ENCODE measurements at regions not wholly inside any gene's neighbourhood (a gene's known extent, or its start where the extent isn't known, plus 50 kb on each side); places are given as distances from the start of the nearest gene placed in this dataset.

DNA sequence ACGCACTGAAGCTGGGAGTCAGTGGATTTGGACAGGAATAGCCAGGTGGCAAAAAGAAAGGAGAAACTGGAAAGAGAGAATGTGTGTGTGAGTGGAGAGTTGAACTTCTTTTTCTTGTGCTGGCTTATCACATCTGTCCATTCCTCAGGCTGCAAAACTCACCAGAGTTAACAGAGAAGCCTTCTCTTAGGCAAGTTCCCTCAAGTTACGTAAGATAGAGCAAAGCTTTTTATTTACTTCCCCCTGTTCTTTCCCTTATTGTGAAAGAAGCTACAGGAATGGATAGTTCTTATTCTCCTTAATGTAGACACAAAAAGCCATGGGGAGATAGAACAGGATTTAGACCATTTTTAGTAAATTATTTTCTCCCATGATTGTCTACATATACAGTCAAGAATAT lies 188.6 kb downstream of the BMP2 start:
- Histone ChIP-seq H3K9me3 (ENCODE audit: insufficient read depth, low read depth, low read length) (no peaks in the 10 kb centered on the region; the same call in 1 of the 2 replicates), H3K36me3 (ENCODE audit: insufficient read depth, low read length) (no peaks in the 10 kb centered on the region), H3K27me3 (ENCODE audit: insufficient read depth, low read length) (no peaks in the 10 kb centered on the region), H3K27ac (ENCODE audit: low read depth, low read length) (no peak overlapping the region), H3K4me1 (ENCODE audit: insufficient read depth, low read length) (no peaks in the 10 kb centered on the region), H3K9ac (ENCODE audit: low read depth, low read length) (no peak overlapping the region), H3K4me3 (ENCODE audit: low read length) (no peak overlapping the region)
- over 99% methylated on average over 2 of the region's 2 CpGs for WGBS

DNA sequence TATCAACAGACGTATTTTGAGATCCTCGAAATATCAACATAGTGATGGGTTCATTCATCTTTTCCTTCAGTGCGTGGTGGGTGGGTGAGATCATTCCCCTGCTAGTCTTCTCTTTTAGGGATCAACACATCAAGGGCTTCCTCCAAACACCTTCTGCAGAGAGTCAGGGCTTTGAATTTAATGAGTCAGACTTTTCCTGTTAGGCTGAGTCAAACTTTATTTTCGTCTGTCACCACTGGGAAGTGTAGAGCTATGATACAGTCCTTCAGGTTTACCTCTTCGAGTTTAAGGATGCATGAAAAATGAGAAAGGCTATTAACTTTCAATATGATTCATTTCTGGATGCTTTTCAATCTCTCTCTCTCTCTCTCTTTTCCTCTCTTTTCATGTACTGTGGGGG lies 189.1 kb downstream of the BMP2 start:
- H3K9me3 ChIP-seq (ENCODE audit: insufficient read depth, low read depth, low read length) = no peaks in the 10 kb centered on the region; the same call in 1 of the 2 replicates
- H3K36me3 ChIP-seq (ENCODE audit: insufficient read depth, low read length) = no peaks in the 10 kb centered on the region
- H3K27ac ChIP-seq (ENCODE audit: low read depth, low read length) = no peak overlapping the region
- no peak overlapping the region for H3K4me3 ChIP-seq (ENCODE audit: low read length)
- no peaks in the 10 kb centered on the region for H3K27me3 ChIP-seq (ENCODE audit: insufficient read depth, low read length)
- H3K9ac ChIP-seq (ENCODE audit: low read depth, low read length) = no peak overlapping the region
- H3K4me1 ChIP-seq (ENCODE audit: insufficient read depth, low read length) = no peaks in the 10 kb centered on the region
- WGBS = 77% methylated on average over 3 of the region's 5 CpGs

DNA sequence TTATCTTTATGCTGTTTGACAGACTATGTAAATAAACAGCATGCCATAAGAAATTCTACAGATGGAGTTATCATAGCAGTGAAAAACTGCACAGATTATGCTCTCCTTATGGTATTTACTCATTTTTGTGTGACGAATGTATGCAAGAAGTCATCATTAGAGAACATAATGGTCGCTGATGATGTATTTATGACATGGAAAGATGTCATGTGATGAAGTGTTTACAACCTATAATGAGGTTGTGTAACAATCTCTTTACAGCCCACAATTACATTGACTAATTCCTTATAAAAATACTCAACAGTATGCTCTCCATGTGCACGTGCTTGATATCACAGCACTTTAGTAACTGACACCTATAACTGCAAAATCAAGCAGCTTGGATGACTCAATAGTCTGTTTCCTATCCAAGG lies 192.4 kb downstream of the BMP2 start:
- WGBS = 60% methylated on average over 3 of the region's 3 CpGs
- H3K4me3 ChIP-seq (ENCODE audit: low read length) = no peak overlapping the region

DNA sequence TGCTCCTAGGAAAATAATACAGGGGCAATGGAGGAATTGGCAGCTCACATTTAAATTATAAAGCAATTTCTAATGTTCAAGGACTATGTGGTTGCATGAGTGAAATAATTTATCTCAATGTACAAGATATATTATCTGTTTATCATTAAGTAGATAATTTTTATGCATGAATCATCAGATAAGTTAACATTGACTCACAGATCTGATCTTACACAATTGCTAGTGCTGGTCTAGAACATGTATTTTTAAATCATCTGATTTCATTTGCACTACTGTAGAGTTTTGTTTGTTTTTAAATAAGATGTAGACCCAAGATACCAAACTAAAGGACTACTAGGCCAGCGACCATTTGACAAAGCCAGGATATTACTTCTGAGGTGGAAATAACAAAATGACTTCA lies 199.2 kb downstream of the BMP2 start:
- Histone ChIP-seq H3K4me3 (ENCODE audit: low read length) (no peak overlapping the region), H3K4me1 (ENCODE audit: insufficient read depth, low read length) (no peaks in the 10 kb centered on the region), H3K9me3 (ENCODE audit: insufficient read depth, low read depth, low read length) (no peaks in the 10 kb centered on the region), H3K27me3 (ENCODE audit: insufficient read depth, low read length) (no peaks in the 10 kb centered on the region), H3K9ac (ENCODE audit: low read depth, low read length) (no peak overlapping the region), H3K27ac (ENCODE audit: low read depth, low read length) (no peak overlapping the region), H3K36me3 (ENCODE audit: insufficient read depth, low read length) (no peaks in the 10 kb centered on the region)
- 100% methylated on average over 1 of the region's 1 CpG for WGBS

More for the DNA sequence above, 192.4 kb downstream of the BMP2 start:
- H3K9me3 ChIP-seq (ENCODE audit: insufficient read depth, low read depth, low read length) = no peaks in the 10 kb centered on the region; the same call in 1 of the 2 replicates
- no peak overlapping the region for H3K9ac ChIP-seq (ENCODE audit: low read depth, low read length)
- no peaks in the 10 kb centered on the region for H3K36me3 ChIP-seq (ENCODE audit: insufficient read depth, low read length)
- no peak overlapping the region for H3K27ac ChIP-seq (ENCODE audit: low read depth, low read length)
- no peaks in the 10 kb centered on the region for H3K4me1 ChIP-seq (ENCODE audit: insufficient read depth, low read length)
- no peaks in the 10 kb centered on the region for H3K27me3 ChIP-seq (ENCODE audit: insufficient read depth, low read length)

DNA sequence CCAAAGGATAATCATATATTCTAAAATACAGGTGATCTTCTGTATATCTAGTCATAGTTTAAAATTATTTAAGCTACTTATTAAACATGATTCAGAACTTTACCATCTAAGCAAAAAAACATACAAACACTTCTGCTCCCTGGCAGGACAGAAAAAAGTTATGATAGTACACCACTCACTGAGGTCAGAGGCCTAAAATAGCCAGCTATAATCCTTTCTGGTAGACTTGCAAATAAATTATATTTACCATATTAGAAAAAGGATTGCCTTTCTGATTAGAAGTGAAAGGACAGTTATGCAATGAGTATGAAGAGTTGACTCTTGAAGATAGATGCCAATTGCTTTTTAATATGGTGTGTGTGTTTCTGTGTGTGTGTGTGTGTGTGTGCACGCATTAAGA lies 207.4 kb downstream of the BMP2 start:
- no peaks in the 10 kb centered on the region for H3K4me1 ChIP-seq (ENCODE audit: insufficient read depth, low read length)
- no peak overlapping the region for H3K4me3 ChIP-seq (ENCODE audit: low read length)
- H3K9ac ChIP-seq (ENCODE audit: low read depth, low read length) = no peak overlapping the region
- H3K27me3 ChIP-seq (ENCODE audit: insufficient read depth, low read length) = no peaks in the 10 kb centered on the region
- H3K36me3 ChIP-seq (ENCODE audit: insufficient read depth, low read length) = no peaks in the 10 kb centered on the region
- WGBS = 69% methylated on average over 1 of the region's 1 CpG
- H3K27ac ChIP-seq (ENCODE audit: low read depth, low read length) = no peak overlapping the region
- 0 out of 2 replicates have a peak, but pooled peaks cover 3% of the 10 kb centered on the region for H3K9me3 ChIP-seq (ENCODE audit: insufficient read depth, low read depth, low read length)

DNA sequence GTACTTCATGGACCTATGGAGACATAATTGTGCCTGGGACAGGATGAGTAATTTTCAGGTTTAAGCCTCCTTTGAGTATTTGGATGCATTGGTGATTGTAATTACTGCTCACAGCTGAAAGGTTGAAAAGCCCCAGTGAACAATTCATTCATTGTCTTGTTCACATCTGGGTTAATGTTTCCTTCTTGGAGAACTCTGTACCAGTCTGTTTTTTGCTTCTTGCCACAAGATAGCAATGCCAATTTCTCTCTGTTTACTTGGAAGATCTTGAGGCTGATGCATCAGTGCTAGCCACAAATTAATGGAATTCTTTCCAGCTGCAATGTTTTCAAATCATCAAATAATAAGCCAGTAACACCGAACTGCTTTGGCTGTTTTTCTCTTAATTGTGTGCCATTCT lies 207.8 kb downstream of the BMP2 start:
- H3K4me1 ChIP-seq (ENCODE audit: insufficient read depth, low read length) = no peaks in the 10 kb centered on the region
- H3K9ac ChIP-seq (ENCODE audit: low read depth, low read length) = no peak overlapping the region
- no peak overlapping the region for H3K27ac ChIP-seq (ENCODE audit: low read depth, low read length)
- 0 out of 2 replicates have a peak, but pooled peaks cover 3% of the 10 kb centered on the region for H3K9me3 ChIP-seq (ENCODE audit: insufficient read depth, low read depth, low read length)
- no peak overlapping the region for H3K4me3 ChIP-seq (ENCODE audit: low read length)
- H3K36me3 ChIP-seq (ENCODE audit: insufficient read depth, low read length) = no peaks in the 10 kb centered on the region
- 100% methylated on average over 1 of the region's 1 CpG for WGBS
- H3K27me3 ChIP-seq (ENCODE audit: insufficient read depth, low read length) = no peaks in the 10 kb centered on the region

DNA sequence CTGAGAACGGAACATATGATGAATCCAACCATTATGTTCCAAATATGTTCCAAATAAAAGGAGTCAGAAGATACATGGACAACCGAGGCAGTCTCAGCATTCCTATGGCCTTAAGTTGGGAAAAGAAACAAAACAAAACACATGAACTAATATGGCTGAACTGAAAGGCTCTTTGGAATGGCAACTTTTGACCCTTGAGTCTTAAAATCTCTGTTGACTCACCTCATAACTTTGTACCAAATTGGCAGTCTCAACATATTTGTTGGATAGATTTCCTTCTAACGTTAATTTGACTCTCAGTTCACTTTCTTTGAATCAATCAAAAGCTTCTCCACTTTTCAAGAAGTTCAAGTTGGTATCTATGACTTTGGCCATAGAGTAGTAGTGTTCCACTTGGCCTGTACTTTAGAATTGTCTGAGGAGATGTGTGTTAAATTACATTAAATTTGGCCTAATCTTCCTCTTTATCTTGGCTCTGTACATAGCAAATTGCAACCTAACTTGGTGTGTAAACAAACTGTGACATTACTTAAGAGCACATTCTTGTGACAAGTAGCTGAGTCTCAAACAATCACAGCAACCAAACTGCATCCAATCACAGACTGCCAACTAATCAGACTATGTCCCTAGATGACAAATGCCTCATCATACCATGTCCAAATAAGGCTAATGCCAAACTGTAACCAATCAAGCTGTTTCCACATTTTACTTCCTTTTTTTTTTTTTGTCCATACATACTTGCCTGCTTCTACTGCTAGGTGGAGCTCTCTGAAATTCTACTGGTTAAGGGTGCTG lies 208.8 kb downstream of the BMP2 start:
- H3K27me3 ChIP-seq (ENCODE audit: insufficient read depth, low read length) = no peaks in the 10 kb centered on the region
- H3K9me3 ChIP-seq (ENCODE audit: insufficient read depth, low read depth, low read length) = 0 out of 2 replicates have a peak, but pooled peaks cover 3% of the 10 kb centered on the region
- H3K9ac ChIP-seq (ENCODE audit: low read depth, low read length) = no peak overlapping the region
- no peaks in the 10 kb centered on the region for H3K36me3 ChIP-seq (ENCODE audit: insufficient read depth, low read length)
- WGBS = 59% methylated on average over 3 of the region's 3 CpGs
- no peak overlapping the region for H3K27ac ChIP-seq (ENCODE audit: low read depth, low read length)
- no peak overlapping the region for H3K4me3 ChIP-seq (ENCODE audit: low read length)
- no peaks in the 10 kb centered on the region for H3K4me1 ChIP-seq (ENCODE audit: insufficient read depth, low read length)

DNA sequence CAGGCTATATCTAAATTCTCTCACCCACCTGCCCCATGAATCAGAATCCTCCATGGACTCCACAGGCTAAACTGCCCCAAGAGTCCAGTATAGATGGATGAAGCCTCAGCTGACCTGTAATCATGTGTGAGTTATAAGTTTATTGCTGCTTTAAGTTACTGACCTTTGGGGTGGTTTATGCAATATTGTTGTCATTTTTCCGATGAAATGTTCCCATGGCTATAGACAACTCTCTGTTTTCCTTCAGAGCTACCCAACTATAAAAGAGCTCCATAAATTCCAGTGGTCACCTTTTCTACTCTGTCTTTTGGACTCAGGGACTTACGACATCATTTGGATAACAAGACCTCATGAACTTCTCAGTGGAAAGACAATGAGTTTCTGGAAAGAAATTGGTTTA lies 212.1 kb downstream of the BMP2 start:
- Histone ChIP-seq H3K9me3 (ENCODE audit: insufficient read depth, low read depth, low read length) (0 out of 2 replicates have a peak, but pooled peaks cover 3% of the 10 kb centered on the region), H3K27ac (ENCODE audit: low read depth, low read length) (no peak overlapping the region), H3K27me3 (ENCODE audit: insufficient read depth, low read length) (no peaks in the 10 kb centered on the region), H3K4me3 (ENCODE audit: low read length) (no peak overlapping the region), H3K36me3 (ENCODE audit: insufficient read depth, low read length) (no peaks in the 10 kb centered on the region), H3K4me1 (ENCODE audit: insufficient read depth, low read length) (no peaks in the 10 kb centered on the region), H3K9ac (ENCODE audit: low read depth, low read length) (no peak overlapping the region)
- 94% methylated on average over 2 of the region's 2 CpGs for WGBS

DNA sequence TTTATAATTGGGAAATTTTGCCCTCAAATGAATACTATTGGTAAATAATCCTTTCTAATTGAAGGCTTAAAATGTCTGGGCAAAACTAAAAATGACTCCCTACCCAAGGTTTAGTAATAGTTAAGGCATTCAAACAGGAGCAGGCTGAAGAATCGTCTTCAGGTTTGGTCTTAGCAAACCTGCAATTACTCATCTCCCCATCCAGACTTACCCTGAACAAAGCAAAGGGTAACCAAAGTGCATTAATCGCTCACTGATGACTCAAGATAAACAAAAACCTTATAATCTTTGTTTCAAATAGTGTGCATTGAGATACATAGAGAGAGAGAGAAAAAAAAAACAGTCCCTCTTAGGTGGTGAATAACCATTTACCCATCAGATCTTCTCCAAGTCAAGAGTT lies 225.5 kb downstream of the BMP2 start:
- Histone ChIP-seq H3K9ac (ENCODE audit: low read depth, low read length) (no peak overlapping the region), H3K9me3 (ENCODE audit: insufficient read depth, low read depth, low read length) (no peaks in the 10 kb centered on the region), H3K4me3 (ENCODE audit: low read length) (no peak overlapping the region), H3K27ac (ENCODE audit: low read depth, low read length) (no peak overlapping the region), H3K4me1 (ENCODE audit: insufficient read depth, low read length) (no peaks in the 10 kb centered on the region), H3K36me3 (ENCODE audit: insufficient read depth, low read length) (no peaks in the 10 kb centered on the region), H3K27me3 (ENCODE audit: insufficient read depth, low read length) (no peaks in the 10 kb centered on the region)
- WGBS = 87% methylated on average over 2 of the region's 2 CpGs

DNA sequence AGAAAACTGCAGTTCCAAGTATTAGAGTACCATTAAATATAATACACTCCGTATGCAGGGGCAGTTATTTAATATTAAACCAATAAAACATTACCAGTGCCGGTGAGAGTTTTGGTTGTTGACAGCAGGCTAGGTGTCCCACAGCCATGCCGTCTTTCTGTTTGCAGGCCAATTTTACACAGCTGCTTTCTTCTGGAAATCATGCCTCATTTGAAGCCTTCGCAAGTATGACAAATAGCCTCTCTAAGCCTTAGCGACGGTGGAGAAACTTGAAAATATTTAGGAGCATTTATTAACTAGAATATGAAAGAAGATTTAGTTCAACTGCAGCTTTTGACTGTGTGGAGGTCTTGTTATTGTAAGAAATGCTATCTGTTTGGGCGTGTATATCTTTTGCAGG lies 226.0 kb downstream of the BMP2 start:
- 91% methylated on average over 6 of the region's 7 CpGs for WGBS
- Histone ChIP-seq H3K36me3 (ENCODE audit: insufficient read depth, low read length) (no peaks in the 10 kb centered on the region), H3K9me3 (ENCODE audit: insufficient read depth, low read depth, low read length) (no peaks in the 10 kb centered on the region), H3K4me3 (ENCODE audit: low read length) (no peak overlapping the region), H3K27ac (ENCODE audit: low read depth, low read length) (no peak overlapping the region), H3K4me1 (ENCODE audit: insufficient read depth, low read length) (no peaks in the 10 kb centered on the region), H3K9ac (ENCODE audit: low read depth, low read length) (no peak overlapping the region), H3K27me3 (ENCODE audit: insufficient read depth, low read length) (no peaks in the 10 kb centered on the region)

DNA sequence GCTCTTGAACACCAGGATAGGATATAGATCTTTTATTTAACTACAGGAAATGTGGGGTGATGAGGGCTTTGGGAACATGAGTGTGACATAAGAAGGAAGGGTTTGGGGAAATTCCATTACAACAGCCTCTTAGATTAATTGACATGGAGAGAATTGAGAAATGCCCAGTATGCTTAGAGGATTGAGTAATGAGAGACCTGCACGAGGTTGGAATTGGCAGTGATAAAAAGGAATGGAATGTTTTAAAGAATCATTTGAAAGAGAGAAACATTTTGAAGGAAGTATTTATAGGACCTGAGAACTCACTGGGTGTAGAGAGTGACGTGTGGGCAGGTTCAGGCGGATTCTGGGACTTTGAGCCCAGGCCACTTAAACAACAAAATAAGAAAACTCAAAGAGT lies 227.0 kb downstream of the BMP2 start:
- Histone ChIP-seq H3K27ac (ENCODE audit: low read depth, low read length) (no peak overlapping the region), H3K4me3 (ENCODE audit: low read length) (no peak overlapping the region)
- WGBS = 85% methylated on average over 3 of the region's 3 CpGs

More for the DNA sequence above, 227.0 kb downstream of the BMP2 start:
- Histone ChIP-seq H3K36me3 (ENCODE audit: insufficient read depth, low read length) (no peaks in the 10 kb centered on the region), H3K9ac (ENCODE audit: low read depth, low read length) (no peak overlapping the region), H3K27me3 (ENCODE audit: insufficient read depth, low read length) (no peaks in the 10 kb centered on the region), H3K9me3 (ENCODE audit: insufficient read depth, low read depth, low read length) (no peaks in the 10 kb centered on the region), H3K4me1 (ENCODE audit: insufficient read depth, low read length) (no peaks in the 10 kb centered on the region)

All from HUES64 (cell line).